HepG2 (cell line): ENCODE measurements at regions not wholly inside any gene's neighbourhood (a gene's known extent, or its start where the extent isn't known, plus 50 kb on each side); places are given as distances from the start of the nearest gene placed in this dataset.

Experiments used
- ATAC-seq: fragments of 200-7000 bp; cut with Tn5 transposase; 3 replicates; pipeline ENCODE4 v1.9.1; 2020; ENCODE audit warnings: mild to moderate bottlenecking, moderate library complexity
- BruUV-seq: library from RNA; stranded (reverse); fragments of 400-500 nt; replicated peaks from 2 replicates; lab custom pipeline; 2021; lab: Mats Ljungman, UMichigan
- CTCF ChIA-PET: fragments of 300-600 bp; formaldehyde crosslinking; extraction: SDS; loops from one replicate; lab custom pipeline; 2021; ENCODE audit warnings: low total read pairs, inconsistent platforms, low intra/inter-chr PET ratio; lab: Yijun Ruan, JAX
- POLR2A ChIA-PET: fragments of 350-600 bp; sonication (Branson Sonifier 250); formaldehyde crosslinking; loops from one replicate; lab custom pipeline; 2020; ENCODE audit warnings: antibody characterized with exemption, inconsistent platforms; lab: Yijun Ruan, JAX
- DNase-seq: peaks from one replicate; pipeline ENCODE4 v3.0.0-alpha.2; 2015; ENCODE audit warnings: low spot score
- FAIRE-seq: peaks from 3 replicates; lab custom pipeline; 2011; peaks lifted over from hg19 to GRCh38; lab: Jason Lieb, UNC
- H2AFZ ChIP-seq: one replicate; pipeline ENCODE4 v1.6.1; 2011; ENCODE audit warnings: low read length, inconsistent platforms
- H3K27ac ChIP-seq: fragments of 300-600 bp; 3 replicates; pipeline ENCODE4 v1.8.0; 2011; ENCODE audit warnings: mixed run types, mild to moderate bottlenecking, mixed read lengths, low read length, inconsistent platforms; ENCODE audit not compliant: insufficient read depth; ENCODE audit errors: extremely low read length
- H3K27me3 ChIP-seq, 2 experiments: fragments of 200-600 bp in 1 of 2; 2 replicates in 1 of 2; 3 replicates in 1 of 2; pipeline versions ENCODE4 v1.6.0 to v1.8.0; 2011; ENCODE audit warnings: low read length in 2 of 2, mild to moderate bottlenecking in 2 of 2, moderate library complexity in 2 of 2, inconsistent platforms in 1 of 2; ENCODE audit not compliant: insufficient read depth in 2 of 2, control insufficient read depth in 1 of 2
- H3K36me3 ChIP-seq, 2 experiments: fragments of 200-600 bp in 1 of 2; replicated peaks in 1 of 2; 2 replicates in 1 of 2; 3 replicates in 1 of 2; pipeline versions ENCODE4 v1.5.1 to v1.8.0; 2011; ENCODE audit warnings: low read length in 2 of 2, inconsistent platforms in 1 of 2; ENCODE audit not compliant: insufficient read depth in 2 of 2, control insufficient read depth in 1 of 2
- H3K4me1 ChIP-seq: 2 replicates; pipeline ENCODE4 v1.5.1; 2012; ENCODE audit warnings: low read length, inconsistent platforms; ENCODE audit not compliant: insufficient read depth
- H3K4me2 ChIP-seq: 2 replicates; pipeline ENCODE4 v1.6.0; 2011; ENCODE audit warnings: low read depth, low read length, inconsistent platforms
- H3K4me3 ChIP-seq, 3 experiments: fragments of 200-600 bp in 1 of 3; sonication (generic), shearing (Covaris generic) in 1 of 3; replicated peaks in 1 of 3; 2 replicates each; pipeline ENCODE4 v1.5.1; 2011 to 2016; ENCODE audit warnings: low read length in 3 of 3, inconsistent platforms in 2 of 3, low read depth in 2 of 3, mild to moderate bottlenecking in 2 of 3, control low read depth in 1 of 3, mixed read lengths in 1 of 3; ENCODE audit not compliant: insufficient read depth in 1 of 3
- H3K79me2 ChIP-seq: one replicate; pipeline ENCODE4 v1.6.1; 2011; ENCODE audit warnings: low read length, inconsistent platforms; ENCODE audit not compliant: insufficient read depth
- H3K9ac ChIP-seq: 2 replicates; pipeline ENCODE4 v1.6.0; 2011; ENCODE audit warnings: mild to moderate bottlenecking, low read depth, low read length, inconsistent platforms; ENCODE audit not compliant: insufficient read depth
- H3K9me3 ChIP-seq: 2 replicates; pipeline ENCODE4 v1.5.1; 2012; ENCODE audit warnings: mild to moderate bottlenecking, low read length
- H4K20me1 ChIP-seq: 2 replicates; pipeline ENCODE4 v1.6.0; 2011; ENCODE audit warnings: inconsistent platforms, mild to moderate bottlenecking, low read length, moderate library complexity; ENCODE audit not compliant: insufficient read depth
- AKAP8 ChIP-seq: sonication (generic); formaldehyde crosslinking; IDR thresholded peaks from 2 replicates; pipeline ENCODE4 v1.5.1; 2020; ENCODE audit warnings: mild to moderate bottlenecking, missing genetic modification reagents
- ATF7-NPFF ChIP-seq: sonication (generic); formaldehyde crosslinking; IDR thresholded peaks from 2 replicates; pipeline ENCODE4 v1.8.1; 2023; ENCODE audit warnings: mild to moderate bottlenecking, low read depth, missing genetic modification reagents, moderate library complexity
- FOXM1 ChIP-seq: sonication (generic); formaldehyde crosslinking; IDR thresholded peaks from 2 replicates; pipeline ENCODE4 v1.5.0; 2020; ENCODE audit warnings: missing genetic modification reagents
- FOXO1 ChIP-seq: sonication (generic); formaldehyde crosslinking; IDR thresholded peaks from 2 replicates; pipeline ENCODE4 v1.4.0; 2020; ENCODE audit warnings: missing genetic modification reagents
- GLI4 ChIP-seq: sonication (generic); formaldehyde crosslinking; IDR thresholded peaks from 2 replicates; pipeline ENCODE4 v1.5.1; 2020; ENCODE audit warnings: missing genetic modification reagents, mild to moderate bottlenecking, moderate library complexity, borderline replicate concordance
- ZNF614 ChIP-seq: IDR thresholded peaks from 2 replicates; pipeline ENCODE4 v1.6.1; 2018; ENCODE audit warnings: missing biosample characterization, missing genetic modification reagents, inconsistent platforms, borderline replicate concordance
- ZNF761 ChIP-seq: sonication (generic); formaldehyde crosslinking; conservative IDR thresholded peaks from 2 replicates; pipeline ENCODE4 v1.4.0; 2020; ENCODE audit warnings: mild to moderate bottlenecking, missing genetic modification reagents
- ZNF841 ChIP-seq: sonication (generic); formaldehyde crosslinking; IDR thresholded peaks from 2 replicates; pipeline ENCODE4 v1.8.1; 2023; ENCODE audit warnings: missing genetic modification reagents, borderline replicate concordance
- WGBS: methylation state at CpG from one replicate; pipeline ENCODE4 v1.1.6; 2017; ENCODE audit warnings: low lambda C conversion rate; 5-methylcytosine and 5-hydroxymethylcytosine counted together
- in situ Hi-C: cut with HindIII; loops from 2 replicates; pipeline ENCODE4 v1.10.0; 2017; ENCODE audit warnings: low pct_unique_long_range_greater_than_20kb; ENCODE audit not compliant: extremely low pct_ligation_motif_present
- intact Hi-C: fragments of 100-400 bp; cut with micrococcal nuclease; formaldehyde crosslinking; loops from one replicate; pipeline ENCODE4 v1.10.0; 2022; ENCODE audit not compliant: unreplicated experiment
- TF ChIP-seq, protein P1 (sequence below): sonication (generic); formaldehyde crosslinking; IDR thresholded peaks from 2 replicates; pipeline ENCODE4 v1.8.0; 2022; ENCODE audit warnings: mild to moderate bottlenecking, missing genetic modification reagents, moderate library complexity
- TF ChIP-seq, protein P2 (sequence below): sonication (generic); formaldehyde crosslinking; IDR thresholded peaks from 2 replicates; pipeline ENCODE4 v1.4.0; 2020; ENCODE audit warnings: missing genetic modification reagents
- TF ChIP-seq, protein P3 (sequence below): sonication (generic); formaldehyde crosslinking; IDR thresholded peaks from 2 replicates; pipeline ENCODE4 v1.4.0; 2020; ENCODE audit warnings: missing genetic modification reagents, borderline replicate concordance
- TF ChIP-seq, protein P4 (sequence below): sonication (generic); formaldehyde crosslinking; IDR thresholded peaks from 2 replicates; pipeline ENCODE4 v1.8.0; 2022; ENCODE audit warnings: mild to moderate bottlenecking, missing genetic modification reagents, borderline replicate concordance
- TF ChIP-seq, protein P5 (sequence below): sonication (generic); formaldehyde crosslinking; IDR thresholded peaks from 2 replicates; pipeline ENCODE4 v1.4.0; 2020; ENCODE audit warnings: missing genetic modification reagents, mild to moderate bottlenecking, borderline replicate concordance

DNA sequence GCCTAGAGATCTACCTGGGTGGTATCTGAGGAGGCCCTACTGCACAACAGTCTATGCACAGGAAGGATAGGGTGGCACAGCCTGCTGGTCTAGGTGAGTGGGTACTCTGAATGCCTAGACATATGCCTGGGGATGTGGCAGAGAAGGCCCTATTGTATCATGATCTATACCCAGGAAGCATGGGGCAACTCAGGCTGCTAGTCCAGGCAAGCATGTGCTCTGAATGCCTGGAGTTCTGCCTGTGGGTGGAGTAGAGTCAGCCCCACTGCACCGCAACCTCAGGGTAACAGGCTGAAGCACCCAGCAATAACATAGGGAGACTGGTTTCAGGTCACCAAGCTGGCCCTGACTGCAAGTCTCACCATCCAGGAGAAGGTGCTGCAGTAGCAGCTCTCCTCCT lies 224.7 kb downstream of the MFSD1 start:
- no CpG with 5 or more reads among the region's 1 CpG for WGBS
- ChIA-PET CTCF (no interaction called here), POLR2A (no interaction called here)
- Histone ChIP-seq H3K4me1 (no peaks in the 10 kb centered on the region), H3K4me2 (no peak overlapping the region), H3K27me3 (no peaks in the 10 kb centered on the region), H3K9ac (no peak overlapping the region), H3K36me3 (no peaks in the 10 kb centered on the region), H3K4me3 (no peak overlapping the region), H3K27ac (no peak overlapping the region), H3K79me2 (no peaks in the 10 kb centered on the region), H3K9me3 (no peaks in the 10 kb centered on the region), H4K20me1 (no peaks in the 10 kb centered on the region), H2AFZ (no peak overlapping the region)
- BruUV-seq: no TSS peak
- no peak for FAIRE-seq
- ATAC-seq: no peak
- TF ChIP-seq ZNF614 (no peak), FOXO1 (no peak), ZNF761 (CRISPR knock-in tag) (no peak), AKAP8 (no peak), ATF7-NPFF (CRISPR knock-in tag) (no peak), FOXM1 (no peak), GLI4 (no peak), ZNF841 (no peak)
- TF ChIP-seq, protein P1, sequence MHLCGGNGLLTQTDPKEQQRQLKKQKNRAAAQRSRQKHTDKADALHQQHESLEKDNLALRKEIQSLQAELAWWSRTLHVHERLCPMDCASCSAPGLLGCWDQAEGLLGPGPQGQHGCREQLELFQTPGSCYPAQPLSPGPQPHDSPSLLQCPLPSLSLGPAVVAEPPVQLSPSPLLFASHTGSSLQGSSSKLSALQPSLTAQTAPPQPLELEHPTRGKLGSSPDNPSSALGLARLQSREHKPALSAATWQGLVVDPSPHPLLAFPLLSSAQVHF: no peak
- TF ChIP-seq, protein P2, sequence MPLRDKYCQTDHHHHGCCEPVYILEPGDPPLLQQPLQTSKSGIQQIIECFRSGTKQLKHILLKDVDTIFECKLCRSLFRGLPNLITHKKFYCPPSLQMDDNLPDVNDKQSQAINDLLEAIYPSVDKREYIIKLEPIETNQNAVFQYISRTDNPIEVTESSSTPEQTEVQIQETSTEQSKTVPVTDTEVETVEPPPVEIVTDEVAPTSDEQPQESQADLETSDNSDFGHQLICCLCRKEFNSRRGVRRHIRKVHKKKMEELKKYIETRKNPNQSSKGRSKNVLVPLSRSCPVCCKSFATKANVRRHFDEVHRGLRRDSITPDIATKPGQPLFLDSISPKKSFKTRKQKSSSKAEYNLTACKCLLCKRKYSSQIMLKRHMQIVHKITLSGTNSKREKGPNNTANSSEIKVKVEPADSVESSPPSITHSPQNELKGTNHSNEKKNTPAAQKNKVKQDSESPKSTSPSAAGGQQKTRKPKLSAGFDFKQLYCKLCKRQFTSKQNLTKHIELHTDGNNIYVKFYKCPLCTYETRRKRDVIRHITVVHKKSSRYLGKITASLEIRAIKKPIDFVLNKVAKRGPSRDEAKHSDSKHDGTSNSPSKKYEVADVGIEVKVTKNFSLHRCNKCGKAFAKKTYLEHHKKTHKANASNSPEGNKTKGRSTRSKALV (CRISPR knock-in tag): no peak
- TF ChIP-seq, protein P3, sequence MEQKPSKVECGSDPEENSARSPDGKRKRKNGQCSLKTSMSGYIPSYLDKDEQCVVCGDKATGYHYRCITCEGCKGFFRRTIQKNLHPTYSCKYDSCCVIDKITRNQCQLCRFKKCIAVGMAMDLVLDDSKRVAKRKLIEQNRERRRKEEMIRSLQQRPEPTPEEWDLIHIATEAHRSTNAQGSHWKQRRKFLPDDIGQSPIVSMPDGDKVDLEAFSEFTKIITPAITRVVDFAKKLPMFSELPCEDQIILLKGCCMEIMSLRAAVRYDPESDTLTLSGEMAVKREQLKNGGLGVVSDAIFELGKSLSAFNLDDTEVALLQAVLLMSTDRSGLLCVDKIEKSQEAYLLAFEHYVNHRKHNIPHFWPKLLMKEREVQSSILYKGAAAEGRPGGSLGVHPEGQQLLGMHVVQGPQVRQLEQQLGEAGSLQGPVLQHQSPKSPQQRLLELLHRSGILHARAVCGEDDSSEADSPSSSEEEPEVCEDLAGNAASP (CRISPR knock-in tag): no peak
- TF ChIP-seq, protein P4, sequence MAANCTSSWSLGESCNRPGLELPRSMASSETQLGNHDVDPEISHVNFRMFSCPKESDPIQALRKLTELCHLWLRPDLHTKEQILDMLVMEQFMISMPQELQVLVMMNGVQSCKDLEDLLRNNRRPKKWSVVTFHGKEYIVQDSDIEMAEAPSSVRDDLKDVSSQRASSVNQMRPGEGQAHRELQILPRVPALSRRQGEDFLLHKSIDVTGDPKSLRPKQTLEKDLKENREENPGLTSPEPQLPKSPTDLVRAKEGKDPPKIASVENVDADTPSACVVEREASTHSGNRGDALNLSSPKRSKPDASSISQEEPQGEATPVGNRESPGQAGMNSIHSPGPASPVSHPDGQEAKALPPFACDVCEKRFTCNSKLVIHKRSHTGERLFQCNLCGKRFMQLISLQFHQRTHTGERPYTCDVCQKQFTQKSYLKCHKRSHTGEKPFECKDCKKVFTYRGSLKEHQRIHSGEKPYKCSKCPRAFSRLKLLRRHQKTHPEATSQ: no peak
- TF ChIP-seq, protein P5, sequence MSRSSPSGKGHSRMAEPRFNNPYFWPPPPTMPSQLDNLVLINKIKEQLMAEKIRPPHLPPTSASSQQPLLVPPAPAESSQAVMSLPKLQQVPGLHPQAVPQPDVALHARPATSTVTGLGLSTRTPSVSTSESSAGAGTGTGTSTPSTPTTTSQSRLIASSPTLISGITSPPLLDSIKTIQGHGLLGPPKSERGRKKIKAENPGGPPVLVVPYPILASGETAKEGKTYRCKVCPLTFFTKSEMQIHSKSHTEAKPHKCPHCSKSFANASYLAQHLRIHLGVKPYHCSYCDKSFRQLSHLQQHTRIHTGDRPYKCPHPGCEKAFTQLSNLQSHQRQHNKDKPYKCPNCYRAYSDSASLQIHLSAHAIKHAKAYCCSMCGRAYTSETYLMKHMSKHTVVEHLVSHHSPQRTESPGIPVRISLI: no peak
- no peak for DNase-seq
- in situ Hi-C loops (no loop called here), intact Hi-C loops (no loop called here)
